Mammary epithelial cell (primary cell): ENCODE measurements at regions not wholly inside any gene's neighbourhood (a gene's known extent, or its start where the extent isn't known, plus 50 kb on each side); places are given as distances from the start of the nearest gene placed in this dataset.
A peak's percentile ranks its signal among the peaks of the same experiment; 100 is the strongest.

Experiments used
- CTCF ChIP-seq, 2 donors: IDR thresholded peaks in 1 of 2; conservative IDR thresholded peaks in 1 of 2; 2 replicates each; pipeline ENCODE4 v1.5.1; 2011 to 2012; ENCODE audit warnings: inconsistent platforms in 2 of 2, low read length in 2 of 2, mild to moderate bottlenecking in 2 of 2, control low read depth in 1 of 2, low read depth in 1 of 2; ENCODE audit not compliant: insufficient read depth in 1 of 2; ENCODE audit errors: extremely low read depth in 1 of 2
- EZH2 ChIP-seq: IDR thresholded peaks from 2 replicates; pipeline ENCODE4 v1.6.1; 2012; ENCODE audit warnings: low read length, inconsistent platforms, borderline replicate concordance

- peak; percentile 34 for TF ChIP-seq EZH2
- TF ChIP-seq CTCF (conservative IDR thresholded peaks at IDR 0.05 in 1 of 2, IDR thresholded peaks at IDR 0.05 in 1 of 2; ENCODE audit: extremely low read depth in 1 of 2, insufficient read depth in 1 of 2, low read depth in 1 of 2, low read length in 2 of 2) = no peak
Observed at GRCh38 chr12:100715976-100716944, 78.3 kb upstream of the ANO4 start.
